OCI-LY1 (cell line): ENCODE measurements at regions not wholly inside any gene's neighbourhood (a gene's known extent, or its start where the extent isn't known, plus 50 kb on each side); places are given as distances from the start of the nearest gene placed in this dataset.

Experiments
- CTCF ChIP-seq: fragments of 200-600 bp; sonication (generic), shearing (Covaris generic); IDR thresholded peaks from 2 replicates; pipeline ENCODE4 v1.5.1; 2017; ENCODE audit warnings: mild to moderate bottlenecking, antibody characterized with exemption, low read length, moderate library complexity, mixed read lengths
- EZH2 ChIP-seq: fragments of 200-600 bp; sonication (generic), shearing (Covaris generic); IDR thresholded peaks from 2 replicates; pipeline ENCODE4 v1.8.0; 2017; ENCODE audit warnings: borderline replicate concordance, mixed run types, mild to moderate bottlenecking, antibody characterized with exemption, low read length, moderate library complexity, mixed read lengths

GRCh38 chr2:19208479-19209199 is 149.8 kb downstream of the OSR1 start:
- TF ChIP-seq CTCF (no peak), EZH2 (no peak)
